ENCODE measurements at regions not wholly inside any gene's neighbourhood (a gene's known extent, or its start where the extent isn't known, plus 50 kb on each side); places are given as distances from the start of the nearest gene placed in this dataset.

DNA sequence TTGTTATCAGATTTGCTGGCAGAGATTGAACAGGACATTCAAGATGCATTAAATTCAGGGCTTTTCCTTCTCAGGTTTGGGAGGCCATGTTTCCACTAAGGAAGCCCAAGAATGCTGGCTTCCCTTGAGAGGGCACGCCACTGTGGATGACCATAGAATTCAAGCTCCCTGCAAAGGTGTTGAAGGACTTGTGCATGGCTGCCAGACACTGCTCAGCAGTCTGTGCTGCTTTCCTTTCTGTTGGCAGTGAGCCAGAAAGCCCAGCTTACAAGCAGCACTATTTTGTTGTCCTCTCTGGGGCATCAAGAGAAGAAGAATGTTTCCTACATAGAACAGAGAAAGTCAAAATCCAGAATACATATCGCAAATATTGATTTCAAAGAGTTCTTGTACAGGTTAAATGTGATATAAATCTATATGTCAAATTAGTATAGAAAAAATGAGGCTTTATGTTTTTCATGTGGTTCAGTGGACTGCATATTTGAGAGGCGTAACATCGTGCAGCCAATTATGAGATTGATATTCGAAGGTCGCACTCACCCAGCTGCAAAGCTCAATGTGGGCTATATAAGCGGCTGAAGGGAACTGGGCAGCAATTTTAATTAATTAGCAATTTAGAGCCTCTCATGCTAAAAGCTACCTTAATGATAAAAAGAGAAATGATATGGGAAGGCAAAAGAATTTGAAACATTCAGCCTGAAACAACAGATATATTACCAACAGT, 103.1 kb upstream of the ISL1 start:
- intact Hi-C loops (cut with DNase I) = no loop called here
- Histone ChIP-seq H3K27ac (ENCODE audit: low read depth in 2 of 2, low read length in 2 of 2) (no peak overlapping the region), H3K4me3 (ENCODE audit: low read length in 3 of 3) (no peak overlapping the region), H3K9ac (ENCODE audit: low read length in 3 of 3) (no peak overlapping the region), H3K4me1 (ENCODE audit: control insufficient read depth in 2 of 3, insufficient read depth in 2 of 3, low read depth in 1 of 3, low read length in 3 of 3) (no peaks in the 10 kb centered on the region), H3K27me3 (ENCODE audit: control insufficient read depth, insufficient read depth, low read length) (no peaks in the 10 kb centered on the region), H3K36me3 (ENCODE audit: control insufficient read depth in 2 of 3, insufficient read depth in 3 of 3, low read length in 3 of 3) (no peaks in the 10 kb centered on the region), H3K9me3 (ENCODE audit: control insufficient read depth in 2 of 3, insufficient read depth in 1 of 3, low read length in 3 of 3) (no peaks in the 10 kb centered on the region)
- FAIRE-seq (no peak), DNase-seq (peak in 3 of 5 donors; percentile 9 to 33 (median 17))
- TF ChIP-seq, protein P1, sequence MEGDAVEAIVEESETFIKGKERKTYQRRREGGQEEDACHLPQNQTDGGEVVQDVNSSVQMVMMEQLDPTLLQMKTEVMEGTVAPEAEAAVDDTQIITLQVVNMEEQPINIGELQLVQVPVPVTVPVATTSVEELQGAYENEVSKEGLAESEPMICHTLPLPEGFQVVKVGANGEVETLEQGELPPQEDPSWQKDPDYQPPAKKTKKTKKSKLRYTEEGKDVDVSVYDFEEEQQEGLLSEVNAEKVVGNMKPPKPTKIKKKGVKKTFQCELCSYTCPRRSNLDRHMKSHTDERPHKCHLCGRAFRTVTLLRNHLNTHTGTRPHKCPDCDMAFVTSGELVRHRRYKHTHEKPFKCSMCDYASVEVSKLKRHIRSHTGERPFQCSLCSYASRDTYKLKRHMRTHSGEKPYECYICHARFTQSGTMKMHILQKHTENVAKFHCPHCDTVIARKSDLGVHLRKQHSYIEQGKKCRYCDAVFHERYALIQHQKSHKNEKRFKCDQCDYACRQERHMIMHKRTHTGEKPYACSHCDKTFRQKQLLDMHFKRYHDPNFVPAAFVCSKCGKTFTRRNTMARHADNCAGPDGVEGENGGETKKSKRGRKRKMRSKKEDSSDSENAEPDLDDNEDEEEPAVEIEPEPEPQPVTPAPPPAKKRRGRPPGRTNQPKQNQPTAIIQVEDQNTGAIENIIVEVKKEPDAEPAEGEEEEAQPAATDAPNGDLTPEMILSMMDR (IDR thresholded peaks at IDR 0.05; ENCODE audit: borderline replicate concordance, extremely low read depth, insufficient read depth) = no peak

DNA sequence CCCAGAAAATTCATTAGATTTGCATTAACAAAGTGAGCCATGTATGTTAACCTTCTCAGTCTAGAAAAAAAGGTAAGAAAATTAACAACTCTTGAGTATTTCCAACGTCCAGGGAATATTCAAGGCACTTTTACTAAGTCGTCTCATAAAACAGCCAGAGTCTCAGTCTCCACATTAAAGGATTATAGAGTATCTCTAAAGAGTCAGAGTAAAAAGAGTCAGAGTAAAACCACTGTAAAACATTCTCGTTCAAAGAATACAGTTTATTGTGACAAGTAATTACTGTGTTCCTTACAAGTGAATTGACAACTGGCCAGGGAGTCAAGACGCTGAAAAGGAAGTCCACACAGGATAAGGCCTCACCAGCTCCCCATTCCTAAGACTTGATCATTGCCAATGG, 97.2 kb upstream of the ISL1 start:
- no peaks in the 10 kb centered on the region for H3K27me3 ChIP-seq (ENCODE audit: control insufficient read depth, insufficient read depth, low read length)
- H3K27ac ChIP-seq (ENCODE audit: low read depth in 2 of 2, low read length in 2 of 2) = no peak overlapping the region
- H3K4me3 ChIP-seq (ENCODE audit: low read length in 3 of 3) = no peak overlapping the region
- H3K9me3 ChIP-seq (ENCODE audit: control insufficient read depth in 2 of 3, insufficient read depth in 1 of 3, low read length in 3 of 3) = no peaks in the 10 kb centered on the region
- H3K9ac ChIP-seq (ENCODE audit: low read length in 3 of 3) = no peak overlapping the region
- FAIRE-seq (no peak), DNase-seq (no peak)
- H3K36me3 ChIP-seq (ENCODE audit: control insufficient read depth in 2 of 3, insufficient read depth in 3 of 3, low read length in 3 of 3) = no peaks in the 10 kb centered on the region
- intact Hi-C loops (cut with DNase I) = no loop called here
- no peaks in the 10 kb centered on the region for H3K4me1 ChIP-seq (ENCODE audit: control insufficient read depth in 2 of 3, insufficient read depth in 2 of 3, low read depth in 1 of 3, low read length in 3 of 3)
- TF ChIP-seq, protein P1 (IDR thresholded peaks at IDR 0.05; ENCODE audit: borderline replicate concordance, extremely low read depth, insufficient read depth) = no peak

DNA sequence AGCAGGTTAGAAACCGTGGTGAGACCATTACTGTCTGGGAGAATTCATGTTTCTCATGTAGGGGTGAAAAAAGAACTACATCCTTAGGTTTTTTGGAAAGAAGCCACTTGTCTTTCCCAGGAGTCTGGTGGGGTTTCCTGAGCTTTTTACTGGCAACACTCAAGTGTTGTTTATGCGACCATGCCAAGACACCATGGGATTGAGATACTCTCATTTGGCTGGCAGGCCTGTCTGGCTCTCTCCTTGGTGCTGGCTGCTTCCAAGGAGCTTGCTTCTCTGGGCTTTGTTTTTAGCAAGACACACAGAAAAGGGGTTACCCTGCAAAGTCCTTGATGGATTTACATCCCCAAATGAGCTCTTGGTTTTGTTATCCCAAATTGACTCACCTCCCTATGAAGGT, 80.9 kb upstream of the ISL1 start:
- no peak for FAIRE-seq
- no peaks in the 10 kb centered on the region for H3K4me1 ChIP-seq (ENCODE audit: control insufficient read depth in 2 of 3, insufficient read depth in 2 of 3, low read depth in 1 of 3, low read length in 3 of 3)
- no peaks in the 10 kb centered on the region for H3K27me3 ChIP-seq (ENCODE audit: control insufficient read depth, insufficient read depth, low read length)
- no peak overlapping the region for H3K4me3 ChIP-seq (ENCODE audit: low read length in 3 of 3)
- H3K9ac ChIP-seq (ENCODE audit: low read length in 3 of 3) = no peak overlapping the region
- intact Hi-C loops (cut with DNase I) = no loop called here
- no peaks in the 10 kb centered on the region for H3K36me3 ChIP-seq (ENCODE audit: control insufficient read depth in 2 of 3, insufficient read depth in 3 of 3, low read length in 3 of 3)
- no peak overlapping the region for H3K27ac ChIP-seq (ENCODE audit: low read depth in 2 of 2, low read length in 2 of 2)
- H3K9me3 ChIP-seq (ENCODE audit: control insufficient read depth in 2 of 3, insufficient read depth in 1 of 3, low read length in 3 of 3) = no peaks in the 10 kb centered on the region
- TF ChIP-seq, protein P1 (IDR thresholded peaks at IDR 0.05; ENCODE audit: borderline replicate concordance, extremely low read depth, insufficient read depth) = no peak
- no peak for DNase-seq

DNA sequence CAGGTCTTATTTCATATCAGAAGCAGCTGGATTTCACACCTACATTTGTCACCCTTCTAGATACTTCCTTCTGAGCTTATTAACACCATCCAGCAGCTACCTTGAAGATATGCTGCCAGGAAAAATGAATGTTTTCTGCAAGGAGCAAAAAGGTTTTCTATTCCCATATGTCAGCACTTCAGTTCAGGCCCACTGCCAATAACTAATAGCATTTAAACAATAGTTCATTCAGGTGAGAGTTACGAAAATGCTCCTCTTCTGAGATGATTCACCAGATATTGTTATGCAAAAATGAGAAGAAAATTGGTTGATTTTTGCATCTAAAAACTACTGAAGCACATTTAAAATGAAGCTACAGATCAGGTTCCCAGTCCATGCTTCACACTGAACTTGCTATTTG, 56.4 kb upstream of the ISL1 start:
- intact Hi-C loops (cut with DNase I) = no loop called here
- FAIRE-seq (no peak), DNase-seq (no peak)
- Histone ChIP-seq H3K9ac (ENCODE audit: low read length in 3 of 3) (no peak overlapping the region), H3K27ac (ENCODE audit: low read depth in 2 of 2, low read length in 2 of 2) (no peak overlapping the region), H3K4me1 (ENCODE audit: control insufficient read depth in 2 of 3, insufficient read depth in 2 of 3, low read depth in 1 of 3, low read length in 3 of 3) (no peaks in the 10 kb centered on the region), H3K27me3 (ENCODE audit: control insufficient read depth, insufficient read depth, low read length) (no peaks in the 10 kb centered on the region), H3K4me3 (ENCODE audit: low read length in 3 of 3) (no peak overlapping the region), H3K36me3 (ENCODE audit: control insufficient read depth in 2 of 3, insufficient read depth in 3 of 3, low read length in 3 of 3) (no peaks in the 10 kb centered on the region), H3K9me3 (ENCODE audit: control insufficient read depth in 2 of 3, insufficient read depth in 1 of 3, low read length in 3 of 3) (no peaks in the 10 kb centered on the region)
- TF ChIP-seq, protein P1 (IDR thresholded peaks at IDR 0.05; ENCODE audit: borderline replicate concordance, extremely low read depth, insufficient read depth) = no peak
